Lower lobe of right lung (tissue), 2 donors: ENCODE measurements at regions not wholly inside any gene's neighbourhood (a gene's known extent, or its start where the extent isn't known, plus 50 kb on each side); places are given as distances from the start of the nearest gene placed in this dataset.

Experiments used
- ATAC-seq, 2 donors: fragments of 200-7000 bp; cut with Tn5 transposase; one replicate each; pipeline ENCODE4 v1.9.1; 2020 to 2022; ENCODE audit warnings: mild to moderate bottlenecking in 2 of 2, moderate library complexity in 2 of 2
- DNase-seq: peaks from one replicate; pipeline ENCODE4 v3.0.0-alpha.2; 2020
- H3K27ac ChIP-seq: fragments of 200-600 bp; one replicate; pipeline ENCODE4 v1.8.0; 2022
- H3K27me3 ChIP-seq: fragments of 200-600 bp; one replicate; pipeline ENCODE4 v1.8.0; 2022; ENCODE audit warnings: low read depth
- H3K36me3 ChIP-seq: fragments of 200-600 bp; one replicate; pipeline ENCODE4 v1.8.0; 2022; ENCODE audit warnings: mild to moderate bottlenecking
- H3K4me1 ChIP-seq: fragments of 200-600 bp; one replicate; pipeline ENCODE4 v1.8.0; 2022
- H3K4me3 ChIP-seq: fragments of 200-600 bp; one replicate; pipeline ENCODE4 v1.8.0; 2022; ENCODE audit warnings: mild to moderate bottlenecking
- H3K9me3 ChIP-seq: fragments of 200-600 bp; one replicate; pipeline ENCODE4 v1.8.0; 2022
- intact Hi-C: fragments of 100-400 bp; cut with DNase I; formaldehyde crosslinking; loops from one replicate; pipeline ENCODE4 v1.11.0; 2022
- TF ChIP-seq, protein P1 (sequence below): fragments of 200-600 bp; IDR thresholded peaks from one replicate; pipeline ENCODE4 v1.8.0; 2022; ENCODE audit warnings: antibody characterized with exemption, mild to moderate bottlenecking
- donor health status: DM: no; HTN: yes; CAD: no; lungs with severe emphysema.

DNA sequence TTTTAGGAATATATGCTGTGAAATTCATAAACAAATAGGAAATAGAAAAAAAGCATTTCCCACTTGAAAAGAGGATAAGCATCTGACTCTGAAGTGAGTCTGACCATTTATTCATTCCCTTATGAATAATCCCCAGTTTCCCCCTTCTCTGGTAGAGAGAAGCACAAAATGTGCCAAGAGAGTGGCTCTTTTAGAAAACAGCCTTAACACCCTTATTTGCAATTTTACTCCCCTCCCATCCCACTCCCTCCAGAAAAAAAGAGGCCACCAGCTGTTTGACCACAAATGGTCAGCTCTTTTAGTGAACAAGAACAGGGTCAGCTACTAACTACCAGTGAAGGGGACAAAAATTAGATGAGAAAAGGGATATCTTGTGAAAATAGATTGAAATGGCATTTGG lies 184.5 kb upstream of the ADAMTS9 start:
- Histone ChIP-seq H3K4me1 (peaks cover 1% of the 10 kb centered on the region), H3K4me3 (no peak overlapping the region), H3K36me3 (no peaks in the 10 kb centered on the region), H3K9me3 (no peaks in the 10 kb centered on the region), H3K27me3 (no peaks in the 10 kb centered on the region), H3K27ac (no peak overlapping the region)
- TF ChIP-seq, protein P1, sequence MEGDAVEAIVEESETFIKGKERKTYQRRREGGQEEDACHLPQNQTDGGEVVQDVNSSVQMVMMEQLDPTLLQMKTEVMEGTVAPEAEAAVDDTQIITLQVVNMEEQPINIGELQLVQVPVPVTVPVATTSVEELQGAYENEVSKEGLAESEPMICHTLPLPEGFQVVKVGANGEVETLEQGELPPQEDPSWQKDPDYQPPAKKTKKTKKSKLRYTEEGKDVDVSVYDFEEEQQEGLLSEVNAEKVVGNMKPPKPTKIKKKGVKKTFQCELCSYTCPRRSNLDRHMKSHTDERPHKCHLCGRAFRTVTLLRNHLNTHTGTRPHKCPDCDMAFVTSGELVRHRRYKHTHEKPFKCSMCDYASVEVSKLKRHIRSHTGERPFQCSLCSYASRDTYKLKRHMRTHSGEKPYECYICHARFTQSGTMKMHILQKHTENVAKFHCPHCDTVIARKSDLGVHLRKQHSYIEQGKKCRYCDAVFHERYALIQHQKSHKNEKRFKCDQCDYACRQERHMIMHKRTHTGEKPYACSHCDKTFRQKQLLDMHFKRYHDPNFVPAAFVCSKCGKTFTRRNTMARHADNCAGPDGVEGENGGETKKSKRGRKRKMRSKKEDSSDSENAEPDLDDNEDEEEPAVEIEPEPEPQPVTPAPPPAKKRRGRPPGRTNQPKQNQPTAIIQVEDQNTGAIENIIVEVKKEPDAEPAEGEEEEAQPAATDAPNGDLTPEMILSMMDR, result no peak
- ATAC-seq (no peak), DNase-seq (no peak)
- intact Hi-C loops, result no loop called here

DNA sequence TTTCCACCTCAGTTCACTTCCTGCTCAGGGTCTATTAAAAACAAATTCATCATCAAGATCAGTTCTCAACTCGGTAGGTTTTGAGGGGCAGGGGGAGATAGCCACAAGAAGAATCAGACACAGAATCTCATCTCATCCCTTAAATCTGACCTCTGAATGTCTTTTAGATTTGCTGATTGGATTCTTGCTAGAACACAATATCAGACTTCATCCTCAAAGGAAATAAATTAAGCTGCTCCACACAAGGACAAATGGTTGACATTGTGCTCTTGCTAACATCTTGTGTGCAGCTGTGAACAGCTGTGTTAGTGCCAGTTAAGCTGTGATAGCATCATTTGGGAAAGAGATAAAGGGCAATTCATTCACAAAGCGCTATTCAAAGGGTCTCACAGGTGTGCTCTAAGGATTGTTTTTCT lies 184.0 kb upstream of the ADAMTS9 start:
- ATAC-seq (no peak), DNase-seq (no peak)
- Histone ChIP-seq H3K9me3 (no peaks in the 10 kb centered on the region), H3K4me3 (no peak overlapping the region), H3K4me1 (peaks cover 6% of the 10 kb centered on the region), H3K36me3 (no peaks in the 10 kb centered on the region), H3K27me3 (no peaks in the 10 kb centered on the region), H3K27ac (no peak overlapping the region)
- intact Hi-C loops, result no loop called here
- TF ChIP-seq, protein P1, result no peak

DNA sequence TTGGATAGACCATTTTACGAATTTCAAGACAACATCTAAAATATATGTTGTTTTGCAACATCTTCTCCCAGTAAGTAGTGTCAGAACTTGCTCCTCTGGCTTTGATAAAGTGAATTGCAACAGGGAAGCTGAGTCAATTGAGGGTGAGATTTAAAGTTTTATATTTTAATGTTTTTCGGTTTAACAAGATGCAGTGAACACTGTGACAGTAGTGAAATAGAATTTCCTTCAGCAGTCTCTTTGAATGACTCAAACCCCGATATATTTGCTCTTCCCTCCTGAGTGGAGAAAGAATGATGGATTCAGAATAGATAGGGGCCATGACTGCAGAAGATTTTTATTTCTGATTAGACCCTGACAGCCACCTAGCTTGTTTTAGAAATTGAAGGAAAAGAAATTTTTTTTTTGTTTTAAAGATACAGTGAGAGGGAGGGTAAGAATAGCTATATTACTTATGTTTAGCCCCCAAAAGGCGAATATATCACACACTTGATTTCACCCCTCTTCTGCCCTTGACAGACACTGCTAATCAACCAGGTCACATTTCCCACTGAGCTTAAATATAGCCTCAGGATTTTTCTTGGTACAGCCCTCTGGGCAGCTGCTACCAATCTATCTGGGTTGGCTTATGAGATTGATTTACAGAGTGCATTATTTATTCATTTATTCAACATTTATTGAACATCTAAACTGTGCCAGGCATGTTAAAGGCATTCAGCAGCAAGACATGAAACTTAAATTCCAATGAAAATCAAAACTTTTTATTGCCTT lies 183.3 kb upstream of the ADAMTS9 start:
- Histone ChIP-seq H3K36me3 (no peaks in the 10 kb centered on the region), H3K4me1 (peaks cover 10% of the 10 kb centered on the region), H3K27me3 (no peaks in the 10 kb centered on the region), H3K27ac (no peak overlapping the region), H3K4me3 (no peak overlapping the region), H3K9me3 (no peaks in the 10 kb centered on the region)
- intact Hi-C loops, result no loop called here
- no peak for ATAC-seq
- DNase-seq, result no peak
- TF ChIP-seq, protein P1, result no peak

DNA sequence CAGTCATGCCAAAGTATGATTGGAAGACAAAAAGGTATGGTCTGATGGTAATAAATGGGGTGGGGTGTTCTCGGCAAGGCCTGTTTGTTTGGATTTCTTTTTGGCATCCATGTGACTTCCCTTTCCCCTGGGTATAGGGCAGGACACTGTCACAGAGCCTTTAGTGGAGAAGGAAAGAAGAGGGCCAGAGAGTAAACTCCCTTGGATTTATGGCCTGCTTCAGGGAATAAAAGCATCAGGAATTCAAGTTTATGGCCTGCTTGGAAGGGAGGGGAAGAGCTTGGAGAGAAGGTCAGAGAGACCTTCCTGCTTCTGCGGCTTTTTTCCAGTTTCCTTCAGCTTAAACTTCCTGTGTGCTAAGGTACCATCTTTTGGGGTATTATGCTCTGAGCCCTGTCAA lies 179.4 kb upstream of the ADAMTS9 start:
- DNase-seq, result no peak
- H3K27me3 ChIP-seq, result no peaks in the 10 kb centered on the region
- no peaks in the 10 kb centered on the region for H3K9me3 ChIP-seq
- no peak overlapping the region for H3K4me3 ChIP-seq
- TF ChIP-seq, protein P1, result no peak
- peaks cover 15% of the 10 kb centered on the region for H3K4me1 ChIP-seq
- H3K27ac ChIP-seq, result no peak overlapping the region
- intact Hi-C loops, result no loop called here
- no peak for ATAC-seq
- no peaks in the 10 kb centered on the region for H3K36me3 ChIP-seq

DNA sequence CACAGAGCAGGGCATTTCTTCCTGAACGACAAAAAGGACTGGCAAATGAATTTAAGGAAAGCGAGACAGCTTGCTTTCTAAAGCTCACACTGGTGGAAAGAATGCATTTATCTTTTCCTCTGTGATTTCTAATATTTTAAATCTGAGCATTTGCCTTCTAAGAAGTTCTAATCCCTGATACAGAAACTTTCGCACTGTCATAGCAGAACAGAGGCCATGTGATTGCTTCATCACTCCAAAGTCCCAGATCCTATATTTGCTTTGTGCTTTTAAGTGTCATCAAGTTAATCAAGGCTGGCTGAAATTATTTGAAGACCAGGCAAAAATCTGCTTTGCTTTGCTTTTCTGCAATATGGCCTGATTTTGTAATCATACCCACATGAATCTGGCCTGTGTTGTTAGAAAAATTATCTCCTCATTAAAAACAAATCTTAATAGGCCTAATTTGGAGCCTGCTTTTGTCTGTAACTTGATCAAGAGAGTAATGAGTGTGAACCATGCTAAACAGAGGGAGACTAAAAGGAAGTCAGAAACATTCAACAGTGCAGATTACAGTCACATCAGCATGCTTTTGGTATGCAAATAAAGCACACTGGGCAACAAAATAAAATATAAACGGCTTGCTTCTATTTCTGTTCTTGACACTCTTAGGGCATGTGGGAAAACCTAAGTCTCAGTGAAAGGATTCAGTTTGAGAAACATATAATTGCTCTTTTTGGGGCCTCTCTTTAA lies 178.2 kb upstream of the ADAMTS9 start:
- TF ChIP-seq, protein P1, result no peak
- no peaks in the 10 kb centered on the region for H3K36me3 ChIP-seq
- H3K4me1 ChIP-seq, result peaks cover 15% of the 10 kb centered on the region
- H3K27me3 ChIP-seq, result no peaks in the 10 kb centered on the region
- no peak overlapping the region for H3K4me3 ChIP-seq
- no peak overlapping the region for H3K27ac ChIP-seq
- no peaks in the 10 kb centered on the region for H3K9me3 ChIP-seq
- DNase-seq (no peak), ATAC-seq (no peak)
- intact Hi-C loops, result no loop called here
